Heart left ventricle (tissue), 16 donors: ENCODE measurements at regions not wholly inside any gene's neighbourhood (a gene's known extent, or its start where the extent isn't known, plus 50 kb on each side); places are given as distances from the start of the nearest gene placed in this dataset.
A peak's percentile ranks its signal among the peaks of the same experiment; 100 is the strongest.
"Not testable (repeated sequence)": the region's sequence is repeated elsewhere in the genome, so short reads cannot be mapped to it uniquely, and the experiment has no call there.

Source experiments
- ATAC-seq, 4 donors: fragments of 200-7000 bp; cut with Tn5 transposase; one replicate each; pipeline ENCODE4 v1.9.1; 2020 to 2022; ENCODE audit warnings: moderate library complexity in 4 of 4, mild to moderate bottlenecking in 3 of 4, moderate number of reproducible peaks in 1 of 4
- DNase-seq, 5 donors: peaks; one replicate each; pipeline ENCODE4 v3.0.0-alpha.2; 2020
- H3K27ac ChIP-seq, 12 donors: fragments of 200-600 bp; sonication (generic) in 4 of 12; one replicate each; pipeline versions ENCODE4 v1.5.0 to v1.8.0; 2016 to 2022; ENCODE audit warnings: mild to moderate bottlenecking in 2 of 12
- H3K27me3 ChIP-seq, 9 donors: fragments of 200-600 bp; sonication (generic) in 2 of 9; one replicate each; pipeline versions ENCODE4 v1.5.1 to v1.8.0; 2016 to 2022; ENCODE audit warnings: mild to moderate bottlenecking in 3 of 9
- H3K36me3 ChIP-seq, 9 donors: fragments of 200-600 bp; sonication (generic) in 2 of 9; one replicate each; pipeline versions ENCODE4 v1.5.0 to v1.8.0; 2018 to 2022; ENCODE audit warnings: mild to moderate bottlenecking in 2 of 9
- H3K4me1 ChIP-seq, 12 donors: fragments of 200-600 bp; sonication (generic) in 4 of 12; one replicate each; pipeline versions ENCODE4 v1.5.0 to v1.8.0; 2016 to 2022; ENCODE audit warnings: mild to moderate bottlenecking in 3 of 12
- H3K4me3 ChIP-seq, 12 donors: fragments of 200-600 bp; sonication (generic) in 4 of 12; one replicate each; pipeline versions ENCODE4 v1.5.0 to v1.8.0; 2017 to 2022; ENCODE audit warnings: mild to moderate bottlenecking in 9 of 12, moderate library complexity in 4 of 12
- H3K9me3 ChIP-seq, 12 donors: fragments of 200-600 bp; sonication (generic) in 4 of 12; one replicate each; pipeline versions ENCODE4 v1.5.0 to v1.8.0; 2016 to 2022; ENCODE audit warnings: mild to moderate bottlenecking in 1 of 12
- CTCF ChIP-seq, 12 donors: fragments of 200-600 bp; sonication (generic) in 4 of 12; IDR thresholded peaks; one replicate each; pipeline versions ENCODE4 v1.5.0 to v1.8.0; 2018 to 2022; ENCODE audit warnings: antibody characterized with exemption in 12 of 12, mild to moderate bottlenecking in 5 of 12
- POLR2A ChIP-seq, 2 donors: fragments of 450-650 bp; IDR thresholded peaks; one replicate each; pipeline ENCODE4 v1.6.1; 2017; ENCODE audit warnings: antibody characterized with exemption in 2 of 2, mild to moderate bottlenecking in 2 of 2, moderate library complexity in 2 of 2
- WGBS, 4 donors: extraction: QIAGEN DNeasy Blood & Tissue Kit in 2 of 4; methylation state at CpG; one replicate each; pipeline versions ENCODE4 v1.1.5 to v1.1.7; 2013 to 2018; 5-methylcytosine and 5-hydroxymethylcytosine counted together
- intact Hi-C, 10 donors: fragments of 100-400 bp; cut with DNase I; formaldehyde crosslinking; loops; one replicate each; pipeline versions ENCODE4 v1.11.1 to v1.14.2; 2022
- donor health status: ischemic (EF 13 %, LVEDD 7.1; RV severe dilation, severe dysfunction).
- donor health status: healthy with polysubstance abuse.
- donor health status: DM: no; HTN: yes; CAD: no.
- donor health status: DM: no; HTN: no; CAD: no.
- donor health status: ischemic (EF 25% LVEDD 6.9; RV normal size, moderate dysfunction).
- donor health status: ischemic (EF 25% LVEDD 5.7; RV mildly dilated, moderate dysfunction).
- donor health status: healthy.
- donor health status: DM: yes; HTN: yes; CAD: no.
- donor health status: ischemic (EF 35%, LVEDD 5.7; RV mildly dilated, moderate dysfunction).
- donor health status: nonischemic (EF 11% LVEDD 7.7; RV severe dilation, severe dysfunction).
- donor health status: DM: yes; HTN: yes; CAD: no.
- donor health status: PGD.
- donor health status: ischemic (EF 29% LVEDD 5.4; RV normal size, mild dysfunction).
- donor health status: nonischemic (EF 23%, LVEDD 6.1; RV moderate dilation, normal function).

GRCh38 chr6:40823917-40824891 is 214.8 kb downstream of the UNC5CL start:
- peak in 2 of 5 donors; percentile 39 to 44 for DNase-seq
- H3K4me1 ChIP-seq, H3K4me3 ChIP-seq, H3K9me3 ChIP-seq, H3K36me3 ChIP-seq, H3K27me3 ChIP-seq, H3K27ac ChIP-seq: not testable (repeated sequence)
- intact Hi-C loops = loop anchor here in 2 of 10 donors (10.0 kb wide), 2 partner anchors 239 to 499 kb away; partner anchors contain the start of gene LRFN2 (in 1 of the 2)
- TF ChIP-seq CTCF (IDR thresholded peaks at IDR 0.05) = peak; percentile 43 to 72 (median 60)
- 45 to 49% (median 49%) methylated on average over 12 of the region's 12 CpGs for WGBS, 4 donors
- peak; percentile 20 to 78 (median 72) for ATAC-seq

- intact Hi-C loops = loop anchor here in 2 of 10 donors (10.0 kb wide), 2 partner anchors 238 to 498 kb away; partner anchors contain the start of gene LRFN2 (in 1 of the 2)
- WGBS, 4 donors = 66 to 80% (median 75%) methylated on average over 4 of the region's 4 CpGs
- Histone ChIP-seq H3K9me3 (no peaks in the 10 kb centered on the region), H3K27ac (no peak overlapping the region), H3K4me1 (peaks cover 0 to 8% (median 0%) of the 10 kb centered on the region in 12 donors), H3K27me3 (peaks cover 0 to 2% (median 0%) of the 10 kb centered on the region in 9 donors), H3K4me3 (no peak overlapping the region), H3K36me3 (no peaks in the 10 kb centered on the region)
- TF ChIP-seq POLR2A (IDR thresholded peaks at IDR 0.05) (no peak), CTCF (IDR thresholded peaks at IDR 0.05) (no peak)
- ATAC-seq = no peak
- DNase-seq = no peak
Measured at GRCh38 chr6:40822619-40823018, 216.4 kb downstream of the UNC5CL start.

GRCh38 chr6:40819182-40819834 is 219.7 kb downstream of the UNC5CL start:
- DNase-seq (peak in 1 of 5 donors; percentile 35), ATAC-seq (peak in 2 of 4 donors; percentile 10 to 45)
- intact Hi-C loops = no loop called here
- H3K4me3 ChIP-seq = no peak overlapping the region
- H3K36me3 ChIP-seq = no peaks in the 10 kb centered on the region
- H3K4me1 ChIP-seq = peaks cover 0 to 3% (median 0%) of the 10 kb centered on the region in 12 donors
- H3K27ac ChIP-seq = no peak overlapping the region
- peaks cover 0 to 2% (median 0%) of the 10 kb centered on the region in 9 donors for H3K27me3 ChIP-seq
- TF ChIP-seq CTCF (IDR thresholded peaks at IDR 0.05) (no peak), POLR2A (IDR thresholded peaks at IDR 0.05) (no peak)
- H3K9me3 ChIP-seq = no peaks in the 10 kb centered on the region
- WGBS, 4 donors = 69 to 79% (median 74%) methylated on average over 9 of the region's 9 CpGs

GRCh38 chr6:40817369-40817768 is 221.7 kb downstream of the UNC5CL start:
- H3K27ac ChIP-seq = no peak overlapping the region
- TF ChIP-seq POLR2A (IDR thresholded peaks at IDR 0.05) (no peak), CTCF (IDR thresholded peaks at IDR 0.05) (no peak)
- H3K36me3 ChIP-seq = no peaks in the 10 kb centered on the region
- H3K9me3 ChIP-seq = no peaks in the 10 kb centered on the region
- H3K4me3 ChIP-seq = no peak overlapping the region
- DNase-seq (no peak), ATAC-seq (no peak)
- WGBS, 4 donors = 85 to 92% (median 88%) methylated on average over 6 of the region's 6 CpGs
- H3K27me3 ChIP-seq = peaks cover 0 to 2% (median 0%) of the 10 kb centered on the region in 9 donors
- intact Hi-C loops = no loop called here
- peaks cover 0 to 3% (median 0%) of the 10 kb centered on the region in 12 donors for H3K4me1 ChIP-seq
